Ishikawa (cell line): ENCODE measurements at regions not wholly inside any gene's neighbourhood (a gene's known extent, or its start where the extent isn't known, plus 50 kb on each side); places are given as distances from the start of the nearest gene placed in this dataset.

ENCODE experiments used
- CEBPB ChIP-seq: IDR thresholded peaks from 2 replicates; pipeline ENCODE4 v1.6.1; 2012
- CREB1 ChIP-seq: IDR thresholded peaks from 2 replicates; pipeline ENCODE4 v1.6.1; 2012; ENCODE audit warnings: low read depth
- EGR1 ChIP-seq: IDR thresholded peaks from 2 replicates; pipeline ENCODE4 v1.6.1; 2012
- EP300 ChIP-seq: IDR thresholded peaks from 2 replicates; pipeline ENCODE4 v1.6.1; 2012; ENCODE audit warnings: borderline replicate concordance
- MAX ChIP-seq: IDR thresholded peaks from 2 replicates; pipeline ENCODE4 v1.6.1; 2012
- NFIC ChIP-seq: IDR thresholded peaks from 2 replicates; pipeline ENCODE4 v1.6.1; 2012
- RAD21 ChIP-seq: IDR thresholded peaks from 2 replicates; pipeline ENCODE4 v1.6.1; 2012; ENCODE audit warnings: low read depth
- REST ChIP-seq: IDR thresholded peaks from 2 replicates; pipeline ENCODE4 v1.6.1; 2012; ENCODE audit warnings: low read depth, mild to moderate bottlenecking
- TAF1 ChIP-seq: IDR thresholded peaks from 2 replicates; pipeline ENCODE4 v1.6.1; 2012; ENCODE audit warnings: low read depth, mild to moderate bottlenecking
- TEAD4 ChIP-seq: IDR thresholded peaks from 2 replicates; pipeline ENCODE4 v1.6.1; 2012
- USF1 ChIP-seq: IDR thresholded peaks from 2 replicates; pipeline ENCODE4 v1.6.1; 2012
- YY1 ChIP-seq: IDR thresholded peaks from 2 replicates; pipeline ENCODE4 v1.6.1; 2012; ENCODE audit warnings: low read depth
- ZBTB7A ChIP-seq: IDR thresholded peaks from 2 replicates; pipeline ENCODE4 v1.6.1; 2012; ENCODE audit warnings: low read depth

- TF ChIP-seq REST (no peak), USF1 (no peak), CEBPB (no peak), MAX (no peak), ZBTB7A (no peak), YY1 (no peak), RAD21 (no peak), TAF1 (no peak), EP300 (no peak), TEAD4 (no peak), NFIC (no peak), EGR1 (no peak), CREB1 (no peak)
Observed at GRCh38 chr2:146931109-146931508, 913.7 kb upstream of the ACVR2A start.
